Sigmoid colon (tissue), 4 donors: ENCODE measurements at regions not wholly inside any gene's neighbourhood (a gene's known extent, or its start where the extent isn't known, plus 50 kb on each side); places are given as distances from the start of the nearest gene placed in this dataset.

Source experiments
- CTCF ChIP-seq, 4 experiments: fragments of 450-650 bp in 3 of 4; fragments of 200-600 bp in 1 of 4; IDR thresholded peaks; one replicate each; pipeline ENCODE4 v1.5.1; 2016 to 2019; ENCODE audit warnings: antibody characterized with exemption in 4 of 4, mild to moderate bottlenecking in 3 of 4, moderate library complexity in 2 of 4
- EP300 ChIP-seq, 4 donors: sonication (generic); formaldehyde crosslinking; IDR thresholded peaks; one replicate each; pipeline ENCODE4 v1.6.1; 2017; ENCODE audit warnings: antibody characterized with exemption in 4 of 4
- POLR2A ChIP-seq, 2 donors: fragments of 450-650 bp; IDR thresholded peaks; one replicate each; pipeline ENCODE4 v1.6.1; 2016; ENCODE audit warnings: antibody characterized with exemption in 2 of 2, mild to moderate bottlenecking in 2 of 2, moderate library complexity in 2 of 2
- POLR2AphosphoS5 ChIP-seq, 4 donors: sonication (generic); formaldehyde crosslinking; IDR thresholded peaks; one replicate each; pipeline ENCODE4 v1.6.1; 2017; ENCODE audit warnings: antibody characterized with exemption in 4 of 4

DNA sequence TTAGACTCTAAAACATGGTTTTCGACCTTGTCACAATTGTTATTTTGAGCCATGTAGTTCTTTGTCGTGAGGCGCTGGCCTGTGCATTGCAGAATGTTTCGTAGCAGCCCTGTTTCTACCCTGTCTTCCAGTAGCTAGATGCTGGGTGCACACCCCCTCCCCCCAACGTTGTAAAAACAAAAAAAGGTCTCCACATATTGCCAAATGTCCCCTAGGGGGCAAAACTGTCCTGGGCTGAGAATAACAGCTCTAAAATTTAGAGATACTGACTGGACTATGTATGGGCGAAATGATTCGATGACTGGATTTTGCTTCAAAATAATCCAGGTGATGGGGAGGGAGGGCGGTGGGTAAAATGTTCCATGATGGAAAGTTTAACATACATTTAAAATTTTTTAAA, 126.1 kb upstream of the FUT8 start:
- TF ChIP-seq CTCF (IDR thresholded peaks at IDR 0.05): no peak
- no peak for TF ChIP-seq POLR2AphosphoS5 (IDR thresholded peaks at IDR 0.05)
- no peak for TF ChIP-seq POLR2A (IDR thresholded peaks at IDR 0.05)
- no peak for TF ChIP-seq EP300 (IDR thresholded peaks at IDR 0.05)
